ENCODE measurements at regions not wholly inside any gene's neighbourhood (a gene's known extent, or its start where the extent isn't known, plus 50 kb on each side); places are given as distances from the start of the nearest gene placed in this dataset.

- TF ChIP-seq CTCF (conservative IDR thresholded peaks at IDR 0.05; ENCODE audit: low read depth, low read length): peak; percentile 93
- H3K4me3 ChIP-seq (ENCODE audit: low read depth, low read length): peak overlapping the region; percentile 31
- DNase-seq (ENCODE audit: low read depth): no peak
These were observed 68.7 kb upstream of the ZNF618 start for GRCh38 chr9:113807173-113808061.

GRCh38 chr9:113808391-113809358 lies 67.4 kb upstream of the ZNF618 start:
- peak; percentile 36 for DNase-seq (ENCODE audit: low read depth)
- TF ChIP-seq CTCF (conservative IDR thresholded peaks at IDR 0.05; ENCODE audit: low read depth, low read length): no peak
- no peak overlapping the region for H3K4me3 ChIP-seq (ENCODE audit: low read depth, low read length)

DNA sequence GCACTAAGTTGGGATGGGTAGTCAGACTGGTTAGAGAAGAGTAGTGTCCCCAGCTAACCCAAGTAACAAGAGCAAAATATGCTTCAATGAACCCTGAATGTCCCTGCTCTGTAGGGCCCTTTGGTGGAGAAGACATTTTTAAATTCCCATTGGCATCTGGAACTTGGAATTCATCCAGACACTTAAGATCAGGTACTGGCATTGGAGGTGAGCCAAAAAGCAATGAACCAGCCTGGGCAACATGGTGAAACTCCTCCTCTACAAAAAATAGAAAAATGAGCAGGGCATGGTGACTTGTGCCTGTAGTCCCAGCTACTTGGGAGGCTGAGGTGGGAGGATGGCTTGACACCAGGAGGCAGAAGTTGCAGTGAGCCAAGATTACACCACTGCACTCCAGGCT lies 58.9 kb upstream of the ZNF618 start:
- no peak for DNase-seq (ENCODE audit: low read depth)
- no peak overlapping the region for H3K4me3 ChIP-seq (ENCODE audit: low read depth, low read length)
- no peak for TF ChIP-seq CTCF (conservative IDR thresholded peaks at IDR 0.05; ENCODE audit: low read depth, low read length)

DNA sequence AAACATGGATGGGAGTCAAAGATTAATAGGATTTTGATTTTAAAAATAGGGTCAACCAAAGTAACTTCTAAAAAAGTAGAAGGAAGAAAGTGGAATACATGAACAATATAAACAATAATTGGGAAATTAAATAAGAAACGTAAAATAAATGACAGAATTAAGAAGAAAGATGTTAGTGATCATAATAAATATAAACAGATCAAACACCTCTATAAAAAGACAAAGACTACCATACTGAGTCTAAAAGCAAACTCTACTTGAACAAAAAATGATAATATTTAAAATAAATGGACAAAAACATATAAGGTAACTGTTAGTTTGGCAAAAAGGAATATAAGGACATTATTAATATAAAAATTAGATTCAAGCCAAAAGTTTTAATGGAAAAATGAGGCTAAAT lies 57.7 kb upstream of the ZNF618 start:
- TF ChIP-seq CTCF (conservative IDR thresholded peaks at IDR 0.05; ENCODE audit: low read depth, low read length): no peak
- no peak for DNase-seq (ENCODE audit: low read depth)
- H3K4me3 ChIP-seq (ENCODE audit: low read depth, low read length): no peak overlapping the region

GRCh38 chr9:113822315-113822714 lies 53.8 kb upstream of the ZNF618 start:
- TF ChIP-seq CTCF (conservative IDR thresholded peaks at IDR 0.05; ENCODE audit: low read depth, low read length): no peak
- no peak for DNase-seq (ENCODE audit: low read depth)
- no peak overlapping the region for H3K4me3 ChIP-seq (ENCODE audit: low read depth, low read length)

- H3K4me3 ChIP-seq (ENCODE audit: low read depth, low read length): no peak overlapping the region
- TF ChIP-seq CTCF (conservative IDR thresholded peaks at IDR 0.05; ENCODE audit: low read depth, low read length): no peak
- DNase-seq (ENCODE audit: low read depth): no peak
These were observed 52.7 kb upstream of the ZNF618 start for GRCh38 chr9:113823421-113823820.

Data from epithelial cell of proximal tubule (primary cell).